Peyer's patch (tissue), 4 donors: ENCODE measurements at regions not wholly inside any gene's neighbourhood (a gene's known extent, or its start where the extent isn't known, plus 50 kb on each side); places are given as distances from the start of the nearest gene placed in this dataset.

Source experiments
- POLR2A ChIP-seq, 2 donors: fragments of 450-650 bp; IDR thresholded peaks; one replicate each; pipeline ENCODE4 v1.5.1; 2017; ENCODE audit warnings: antibody characterized with exemption in 2 of 2, mild to moderate bottlenecking in 2 of 2, moderate library complexity in 2 of 2
- TF ChIP-seq, protein P1 (sequence below), 6 experiments: fragments of 450-650 bp in 4 of 6; fragments of 200-600 bp in 2 of 6; sonication (generic) in 1 of 6; IDR thresholded peaks; one replicate each; pipeline ENCODE4 v1.5.1; 2017 to 2019; ENCODE audit warnings: antibody characterized with exemption in 6 of 6, mild to moderate bottlenecking in 3 of 6, moderate library complexity in 1 of 6

- TF ChIP-seq, protein P1, sequence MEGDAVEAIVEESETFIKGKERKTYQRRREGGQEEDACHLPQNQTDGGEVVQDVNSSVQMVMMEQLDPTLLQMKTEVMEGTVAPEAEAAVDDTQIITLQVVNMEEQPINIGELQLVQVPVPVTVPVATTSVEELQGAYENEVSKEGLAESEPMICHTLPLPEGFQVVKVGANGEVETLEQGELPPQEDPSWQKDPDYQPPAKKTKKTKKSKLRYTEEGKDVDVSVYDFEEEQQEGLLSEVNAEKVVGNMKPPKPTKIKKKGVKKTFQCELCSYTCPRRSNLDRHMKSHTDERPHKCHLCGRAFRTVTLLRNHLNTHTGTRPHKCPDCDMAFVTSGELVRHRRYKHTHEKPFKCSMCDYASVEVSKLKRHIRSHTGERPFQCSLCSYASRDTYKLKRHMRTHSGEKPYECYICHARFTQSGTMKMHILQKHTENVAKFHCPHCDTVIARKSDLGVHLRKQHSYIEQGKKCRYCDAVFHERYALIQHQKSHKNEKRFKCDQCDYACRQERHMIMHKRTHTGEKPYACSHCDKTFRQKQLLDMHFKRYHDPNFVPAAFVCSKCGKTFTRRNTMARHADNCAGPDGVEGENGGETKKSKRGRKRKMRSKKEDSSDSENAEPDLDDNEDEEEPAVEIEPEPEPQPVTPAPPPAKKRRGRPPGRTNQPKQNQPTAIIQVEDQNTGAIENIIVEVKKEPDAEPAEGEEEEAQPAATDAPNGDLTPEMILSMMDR (IDR thresholded peaks at IDR 0.05): no peak
- TF ChIP-seq POLR2A (IDR thresholded peaks at IDR 0.05): no peak
Observed at GRCh38 chr7:84822941-84823510, 363.8 kb downstream of the SEMA3D start.
